HG03378 (cell line): ENCODE measurements at regions not wholly inside any gene's neighbourhood (a gene's known extent, or its start where the extent isn't known, plus 50 kb on each side); places are given as distances from the start of the nearest gene placed in this dataset.

Source experiments
- ATAC-seq: cut with Tn5 transposase; IDR thresholded peaks from one replicate; pipeline ENCODE4 v1.9.1; 2021; ENCODE audit warnings: mild to moderate bottlenecking, moderate library complexity; ENCODE audit not compliant: unreplicated experiment

DNA sequence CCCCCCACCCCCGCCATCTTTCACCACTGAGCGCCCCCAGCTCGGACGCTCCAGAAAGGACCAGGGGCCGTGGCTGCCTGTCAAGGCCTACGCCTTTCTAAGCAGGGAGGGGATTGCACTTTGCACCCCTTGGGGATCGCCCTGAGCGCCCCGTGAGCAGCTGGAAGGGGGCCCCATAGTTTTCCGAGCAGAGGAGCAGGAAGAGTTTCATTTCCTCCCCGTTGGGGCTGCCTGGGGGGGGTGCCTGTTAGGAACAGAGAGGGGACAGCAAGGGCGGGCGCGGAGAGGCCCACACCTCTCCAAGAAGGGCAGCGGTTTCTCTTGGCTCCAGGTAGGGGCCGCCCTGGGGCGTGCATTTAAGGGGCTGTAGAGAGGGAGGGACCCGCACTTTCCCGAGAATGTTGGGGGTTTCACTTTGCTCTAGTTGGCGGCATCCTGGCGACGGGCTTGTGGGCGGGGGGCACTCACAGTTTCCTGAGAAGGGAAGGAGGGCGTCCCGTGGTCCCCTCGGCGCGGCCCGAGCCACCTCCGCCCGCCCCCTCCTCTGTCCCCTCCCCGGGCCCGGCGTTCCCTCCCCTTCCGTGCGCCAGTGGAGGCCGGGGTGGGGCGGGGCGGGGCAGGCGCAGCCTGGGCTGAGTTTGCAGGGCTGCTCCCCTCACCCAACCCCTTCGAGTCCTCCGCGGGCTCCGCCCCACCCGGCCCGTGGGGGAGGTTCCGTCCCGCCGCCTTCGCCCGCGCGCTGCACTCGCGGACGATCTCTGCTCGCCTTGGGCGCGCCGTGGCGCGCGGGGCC is 82.3 kb upstream of the CD99 start:
- peak; percentile 78 for ATAC-seq

DNA sequence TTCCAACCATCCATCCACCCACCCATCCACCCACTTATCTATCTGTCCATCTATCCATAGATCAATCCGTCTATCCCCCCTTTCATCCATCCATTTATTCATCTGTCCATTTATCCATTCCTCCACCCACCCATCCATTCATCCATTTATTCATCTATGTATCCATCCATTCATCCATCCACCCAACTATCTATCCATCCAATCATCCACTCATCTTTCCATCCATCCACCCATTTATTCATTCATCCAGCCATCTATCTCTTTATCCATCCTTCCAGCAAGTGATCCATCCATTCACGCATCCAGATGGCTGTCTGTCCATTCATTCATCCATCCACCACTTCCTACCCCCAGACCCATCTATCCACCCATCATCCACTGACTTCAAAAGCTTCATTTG is 84.0 kb upstream of the CD99 start:
- ATAC-seq, result no peak

DNA sequence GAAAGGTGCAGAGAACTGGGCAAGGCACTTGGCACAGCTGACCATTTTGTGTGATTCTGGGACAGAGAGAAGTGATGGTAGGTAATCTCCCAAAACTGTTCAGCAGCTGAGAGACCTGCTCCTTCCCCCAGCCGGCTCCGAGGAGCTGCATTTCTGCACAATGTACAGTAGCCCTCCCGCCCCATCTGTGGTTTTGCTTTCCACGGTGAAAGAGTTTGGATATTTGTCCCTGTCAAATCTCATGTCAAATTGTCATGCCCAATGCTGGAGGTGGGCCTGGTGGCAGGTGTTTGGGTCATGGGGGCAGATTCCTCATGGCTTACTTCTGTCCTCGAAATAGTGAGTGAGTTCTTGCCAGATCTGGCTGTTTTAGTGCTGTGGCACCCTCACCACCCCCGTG is 90.5 kb upstream of the CD99 start:
- no peak for ATAC-seq

DNA sequence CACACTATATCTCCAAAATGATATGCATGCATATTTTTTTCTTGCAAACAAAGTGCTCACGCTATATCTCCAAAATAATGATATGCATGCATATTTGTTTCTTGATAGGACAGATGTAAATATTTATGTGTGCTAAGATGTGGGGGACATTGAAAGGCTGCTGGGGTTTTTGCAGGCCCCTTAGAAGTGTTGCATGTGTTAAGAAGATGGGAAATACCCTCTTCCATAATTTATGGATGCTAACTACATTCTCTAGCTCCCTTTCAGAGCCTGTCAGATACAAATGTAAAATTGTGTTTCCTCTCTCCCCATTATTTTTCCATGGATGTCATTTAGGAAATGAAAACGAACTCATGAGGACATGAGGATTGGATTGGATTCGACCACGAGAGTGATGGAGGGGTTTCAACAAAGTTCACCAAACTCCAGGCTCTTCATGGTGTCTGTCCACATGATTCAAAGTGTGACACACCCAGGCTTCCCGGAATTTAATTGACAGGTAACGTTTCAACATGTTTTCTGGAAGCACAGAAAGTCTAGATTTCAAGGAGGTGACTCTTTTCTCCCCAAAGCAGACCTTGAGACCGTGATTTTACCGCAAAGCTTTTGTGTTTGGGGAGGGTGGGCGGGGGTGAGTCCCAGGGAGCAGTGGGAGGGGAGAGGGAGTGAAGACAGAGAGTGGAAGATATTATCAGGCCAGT is 94.4 kb upstream of the CD99 start:
- no peak for ATAC-seq

DNA sequence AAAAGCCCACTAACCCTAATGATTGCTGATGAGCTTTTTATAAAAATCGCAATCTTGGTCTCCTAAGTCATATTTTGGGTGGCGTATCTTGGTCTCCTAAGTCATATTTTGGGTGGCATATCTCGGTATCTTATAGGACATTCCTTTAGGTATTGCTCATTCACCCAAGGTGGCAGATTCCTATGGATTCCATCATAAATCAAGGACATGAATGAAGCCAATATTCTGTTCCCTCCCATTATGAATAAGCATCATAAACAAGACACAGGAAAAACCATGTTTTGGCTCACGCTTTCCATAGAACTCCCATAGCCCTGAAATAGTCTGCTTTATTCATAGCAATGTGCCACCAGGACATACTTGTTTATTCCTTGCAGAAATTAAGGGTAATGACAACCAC is 95.0 kb upstream of the CD99 start:
- ATAC-seq, result no peak

DNA sequence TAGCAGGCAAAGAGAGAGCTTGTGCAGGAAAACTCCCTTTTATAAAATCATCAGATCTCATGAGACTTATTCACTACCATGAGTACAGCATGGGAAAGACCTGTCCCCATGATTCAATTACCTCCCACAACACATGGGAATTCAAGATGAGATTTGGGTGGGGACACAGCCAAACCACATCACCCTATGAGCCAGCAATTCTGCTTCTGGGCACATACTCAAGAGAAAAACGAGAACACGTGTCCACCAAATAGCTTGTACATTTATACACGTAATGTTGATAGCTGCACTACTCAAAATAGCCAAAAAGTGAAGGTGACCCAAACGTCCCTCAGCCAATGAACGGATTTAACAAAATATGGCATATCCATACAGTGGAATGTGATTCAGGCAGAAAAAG is 94.5 kb upstream of the DHRSX start:
- no peak for ATAC-seq

DNA sequence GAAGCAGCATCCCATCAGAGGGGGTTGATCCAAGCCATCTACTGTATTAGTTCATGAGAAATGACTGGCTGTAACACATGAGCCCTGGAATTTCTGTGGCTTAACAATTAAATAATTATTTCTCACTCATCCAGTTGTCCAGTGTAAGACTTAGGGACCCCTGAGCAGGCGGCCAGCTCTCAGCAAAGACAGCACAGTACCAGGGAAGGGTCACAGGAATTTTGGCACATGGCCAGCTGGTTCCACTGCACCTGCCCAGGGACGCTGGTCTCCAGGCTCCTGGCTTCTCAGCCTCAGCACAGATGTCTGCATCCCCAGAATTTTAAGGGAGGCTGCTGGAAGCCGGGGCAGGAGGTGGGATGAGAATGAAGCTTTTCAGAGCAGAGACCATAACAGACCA is 93.7 kb upstream of the DHRSX start:
- no peak for ATAC-seq

DNA sequence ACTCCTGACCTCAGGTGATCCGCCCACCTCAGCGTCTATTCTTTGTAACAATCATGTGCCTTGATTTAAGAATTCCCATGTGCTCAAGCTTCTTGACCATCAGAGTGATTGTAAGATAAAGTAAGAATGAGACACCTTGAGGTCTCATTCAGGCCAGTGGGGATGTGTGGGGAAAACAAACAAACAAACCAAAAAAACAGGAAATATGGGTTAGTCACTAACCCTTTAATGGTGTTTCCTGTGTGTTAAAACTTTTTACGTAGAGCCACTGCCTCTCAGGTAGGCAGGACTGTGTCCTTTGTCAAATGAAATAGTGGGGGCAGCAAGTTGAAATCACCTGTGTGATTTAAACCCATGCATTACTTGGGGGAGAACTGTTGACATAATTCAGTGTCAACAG is 91.5 kb upstream of the DHRSX start:
- ATAC-seq, result no peak

DNA sequence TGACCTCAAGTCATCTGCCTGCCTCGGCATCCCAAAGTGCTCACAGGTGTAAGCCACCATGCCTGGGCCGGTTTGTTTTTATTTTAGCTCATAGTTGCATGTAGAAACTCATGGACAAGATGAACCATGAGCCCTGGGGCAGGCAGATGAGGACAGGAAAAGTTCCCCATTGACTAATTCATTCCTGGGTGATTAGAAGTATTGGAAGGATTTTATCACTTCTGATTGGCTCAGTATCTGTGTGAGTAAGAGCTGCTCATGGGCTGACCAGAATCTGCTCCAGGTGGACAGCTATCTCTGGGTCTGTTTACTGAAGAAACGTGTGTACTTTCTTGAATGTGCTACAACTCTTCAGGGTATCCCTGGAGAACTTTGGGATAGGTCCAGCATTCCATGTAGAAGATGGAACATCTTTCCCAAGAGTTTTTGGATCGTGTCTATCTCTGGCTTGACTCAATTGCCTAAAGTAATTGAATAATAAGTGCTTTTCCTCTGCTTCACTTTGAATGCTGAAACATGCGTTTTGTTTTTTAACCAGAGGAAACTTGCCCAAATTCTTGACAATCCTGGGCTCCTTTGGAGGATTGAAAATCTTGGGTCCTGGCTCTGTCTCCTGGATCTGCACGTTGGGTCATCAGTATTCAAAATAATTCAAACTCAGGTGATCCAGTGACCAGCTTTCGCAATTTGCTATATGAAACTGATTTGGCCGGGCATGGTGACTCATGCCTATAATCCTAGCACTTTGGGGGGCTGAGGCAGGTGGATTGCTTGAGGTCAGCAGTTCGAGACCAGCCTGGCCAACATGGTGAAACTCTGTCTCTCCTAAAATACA is 88.6 kb upstream of the DHRSX start:
- ATAC-seq, result no peak

DNA sequence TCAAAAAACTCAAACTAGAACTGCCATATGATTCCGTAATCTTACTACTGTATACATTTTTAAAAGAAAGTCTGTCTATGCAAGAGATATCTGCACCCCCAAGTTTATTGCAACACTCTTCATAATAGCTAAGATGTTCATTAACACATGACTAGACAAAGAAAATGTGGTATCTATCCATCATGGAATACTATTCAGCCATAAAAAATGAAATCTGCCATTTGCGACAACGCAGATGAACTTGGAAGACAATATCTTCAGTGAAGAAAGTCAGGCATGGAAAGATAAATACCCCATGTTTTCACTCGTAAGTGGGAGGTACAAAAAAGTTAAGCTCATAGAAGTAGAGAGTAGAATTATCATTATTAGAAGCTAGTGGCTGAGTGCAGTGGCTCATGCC is 87.3 kb upstream of the DHRSX start:
- ATAC-seq, result no peak

DNA sequence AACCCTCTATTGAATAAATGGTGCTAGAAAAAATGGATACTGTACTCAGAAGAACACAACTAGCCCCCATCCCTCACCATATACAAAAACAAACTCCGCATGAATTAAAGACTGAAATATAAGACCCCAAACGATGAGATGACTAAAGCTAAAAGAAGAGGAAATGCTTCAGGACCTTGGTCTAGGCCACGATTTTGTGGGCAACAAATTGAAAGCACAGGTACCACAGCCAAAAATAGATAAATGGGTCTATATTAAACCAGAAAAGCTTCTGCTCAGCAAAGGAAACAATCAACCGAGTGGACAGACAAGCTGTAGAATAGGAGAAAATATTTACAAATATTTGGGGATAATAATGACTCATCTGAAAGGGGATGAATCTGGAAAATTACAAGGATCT is 86.4 kb upstream of the DHRSX start:
- ATAC-seq, result no peak

DNA sequence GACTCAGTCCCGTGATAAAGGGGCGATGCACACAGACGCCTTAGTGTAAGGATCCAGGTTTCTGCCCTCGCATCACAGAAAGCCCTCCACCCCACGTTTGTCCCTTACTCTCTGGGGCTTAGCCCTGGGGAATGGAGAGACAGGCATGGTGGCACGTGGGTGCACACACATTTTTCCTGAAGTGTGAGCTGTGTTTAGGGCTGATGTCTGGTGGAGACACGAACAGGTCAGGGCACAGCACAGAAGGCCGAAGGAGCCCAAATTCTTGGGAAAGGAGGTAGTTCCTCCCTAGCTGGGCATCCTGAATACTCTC is 84.3 kb upstream of the DHRSX start:
- no peak for ATAC-seq

DNA sequence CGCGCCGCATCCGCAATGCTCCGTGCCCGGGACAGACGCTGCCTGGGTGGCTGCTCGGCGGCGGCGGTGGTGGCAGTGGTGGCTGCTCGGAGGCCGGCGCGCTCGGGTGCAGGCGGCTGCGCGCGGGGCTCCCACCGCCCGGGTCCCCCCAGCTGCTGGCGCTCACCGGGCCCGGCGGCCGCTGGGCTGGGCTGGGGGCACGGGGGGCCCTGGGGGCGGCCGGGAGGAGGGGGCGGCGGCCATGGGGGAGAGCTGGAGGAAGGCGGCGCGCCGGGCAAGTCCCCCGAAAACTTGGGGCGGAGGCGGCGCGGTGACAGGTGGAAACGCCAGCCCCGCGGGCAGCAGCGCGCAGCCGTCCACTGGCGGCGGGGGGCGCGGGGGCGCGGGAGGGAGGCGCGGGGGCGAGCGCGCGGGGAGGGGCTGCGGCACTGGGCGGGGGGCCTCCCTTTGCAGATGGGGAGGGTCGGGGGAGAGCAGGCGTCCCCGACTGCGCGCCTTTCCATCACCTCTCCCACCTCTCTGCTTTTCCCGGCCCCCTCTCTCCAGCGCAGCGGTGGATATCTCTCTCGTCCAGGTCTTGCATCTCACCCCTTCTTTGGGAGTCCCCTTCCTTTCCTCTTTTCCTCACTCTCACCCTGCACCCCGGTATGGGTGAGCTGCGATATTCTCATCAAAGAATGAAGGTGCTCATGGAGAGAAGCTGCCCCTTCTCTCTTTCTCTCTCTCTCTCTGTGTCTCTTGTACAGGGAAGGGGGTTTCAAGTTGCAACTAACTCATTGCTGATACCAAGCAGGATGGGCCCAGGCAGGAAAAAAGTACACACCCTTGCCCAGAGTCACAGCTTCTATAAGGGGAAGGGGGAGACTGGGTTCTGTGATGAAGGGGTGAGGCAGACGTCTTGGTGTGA is 83.7 kb upstream of the DHRSX start:
- no peak for ATAC-seq

DNA sequence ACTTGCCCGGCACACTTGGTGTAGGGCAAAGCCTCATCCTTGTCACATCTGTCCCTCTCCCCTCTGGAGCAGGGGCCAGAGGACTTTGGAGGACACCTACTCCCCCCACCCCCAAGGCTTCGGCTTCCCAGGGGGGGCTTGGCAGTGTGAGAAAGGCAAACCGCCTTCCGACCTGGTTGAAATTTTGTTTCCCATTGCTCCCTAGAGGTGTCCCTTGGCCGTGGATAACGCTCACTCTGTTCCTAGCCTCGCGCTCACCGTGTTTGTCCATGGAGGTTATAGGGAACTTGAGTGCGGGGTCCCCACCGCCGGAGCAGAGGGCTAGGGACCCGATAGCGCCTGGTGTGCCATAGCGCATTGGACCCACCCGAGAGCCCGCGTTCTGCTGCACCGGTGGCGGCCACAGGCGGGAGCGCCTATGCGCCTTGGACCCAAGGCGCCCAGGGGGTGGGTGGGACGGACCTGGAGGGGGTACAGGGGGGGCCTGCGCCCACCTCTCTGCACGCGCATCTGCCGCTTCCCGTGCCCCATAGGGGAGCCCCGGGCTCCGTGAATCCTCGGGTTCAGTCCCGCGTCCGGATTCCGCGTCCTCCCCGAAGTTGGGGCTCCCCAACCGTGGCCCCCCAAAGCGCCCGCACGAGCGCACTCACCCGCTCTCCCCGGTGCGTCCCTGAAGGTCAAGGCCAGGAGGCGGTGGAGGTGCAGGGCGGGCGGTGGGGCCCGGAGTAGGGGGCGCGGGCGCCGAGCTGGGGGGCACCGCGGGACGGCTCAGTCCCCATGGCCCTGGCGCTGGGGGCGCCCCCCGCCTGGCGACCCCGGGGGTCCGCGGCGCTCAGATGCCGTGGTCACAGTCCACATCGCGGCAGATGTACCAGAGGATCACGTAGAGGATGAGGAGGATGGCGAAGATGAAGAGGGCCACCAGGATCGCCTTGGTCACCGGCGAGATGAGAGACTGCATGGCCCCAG is 82.7 kb upstream of the DHRSX start:
- ATAC-seq, result no peak

DNA sequence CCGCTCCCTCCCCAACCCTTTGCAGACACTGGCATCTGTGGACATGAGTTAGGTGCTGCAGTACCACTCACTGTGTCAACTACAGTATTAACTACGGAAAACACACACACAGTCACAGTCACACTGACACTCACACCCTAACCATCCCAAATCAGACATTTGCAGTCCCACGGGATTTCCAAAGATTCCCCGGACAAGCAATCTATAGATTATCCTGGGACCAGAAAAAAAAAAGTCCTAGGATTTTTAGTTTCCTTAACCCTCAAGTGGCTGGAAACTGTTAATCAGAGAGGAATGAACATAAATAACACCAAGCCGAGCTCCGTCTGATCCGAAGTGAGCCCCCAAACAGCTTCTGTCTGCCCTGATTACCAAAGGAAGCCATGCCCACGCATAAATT is 81.9 kb upstream of the DHRSX start:
- ATAC-seq, result no peak

DNA sequence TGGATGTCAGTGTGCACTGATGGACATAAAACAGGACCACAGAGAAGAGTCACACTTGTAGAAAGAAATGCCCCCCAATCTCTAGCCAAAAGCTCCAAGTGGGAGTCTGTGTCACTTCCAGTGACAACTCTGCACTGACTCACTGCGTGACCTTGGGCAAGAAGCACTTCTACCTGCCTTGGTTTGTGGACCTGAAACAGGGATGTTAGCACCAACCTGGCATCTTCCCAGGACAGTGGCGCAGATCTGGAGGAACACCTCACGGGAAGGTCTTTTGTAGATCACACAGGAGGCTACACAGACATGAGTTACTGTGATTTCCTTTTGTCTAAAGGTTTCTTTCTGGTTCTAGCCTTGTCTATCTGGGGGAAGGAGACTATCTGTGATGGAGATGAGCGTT is 80.5 kb upstream of the DHRSX start:
- no peak for ATAC-seq

DNA sequence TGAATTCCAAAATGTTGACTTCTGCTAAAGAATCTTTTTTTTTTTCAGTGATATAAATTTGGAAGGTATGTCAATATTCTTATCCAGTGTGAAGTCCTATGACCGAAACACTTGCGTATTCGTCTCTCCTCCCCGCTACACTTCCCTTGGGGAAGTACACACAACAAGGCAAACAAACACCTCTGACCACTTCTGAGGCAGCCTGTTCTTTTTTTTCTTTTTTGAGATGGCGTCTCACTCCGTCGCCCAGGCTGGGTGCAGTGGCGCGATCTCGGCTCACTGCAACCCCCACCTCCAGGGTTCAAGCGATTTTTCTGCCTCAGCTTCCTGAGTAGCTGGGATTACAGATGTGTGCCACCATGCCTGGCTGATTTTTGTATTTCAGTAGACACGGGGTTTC is 78.1 kb upstream of the DHRSX start:
- no peak for ATAC-seq

DNA sequence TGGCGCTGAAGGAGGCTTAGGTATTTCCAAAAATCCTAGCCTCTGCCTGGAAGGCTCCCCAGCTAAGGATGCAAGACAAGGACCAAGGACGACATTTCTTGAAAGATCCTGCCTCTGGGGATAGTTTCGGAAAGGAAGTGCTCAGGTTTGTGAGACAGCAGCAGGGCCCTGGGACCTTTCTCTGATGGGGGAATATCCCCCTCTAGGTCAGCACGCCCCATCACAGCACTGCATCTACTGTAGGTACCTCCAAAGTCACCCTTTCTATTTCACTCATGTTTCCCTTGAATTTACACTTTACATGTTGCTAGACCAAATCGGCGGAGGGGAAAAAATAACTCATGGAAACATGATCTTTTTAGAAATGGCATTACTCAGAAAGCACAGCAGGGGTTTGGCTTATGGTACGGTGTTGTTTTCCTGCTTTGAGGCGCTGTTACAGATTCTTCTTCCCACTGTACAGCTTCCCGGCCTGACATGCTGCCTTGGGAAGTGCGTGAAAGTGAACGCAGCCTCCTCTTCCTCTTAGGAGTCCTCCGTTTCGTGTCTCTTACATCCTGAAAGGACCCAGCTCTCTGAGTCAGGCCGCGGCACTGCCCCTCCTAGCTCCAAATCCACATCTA is 77.2 kb upstream of the DHRSX start:
- ATAC-seq, result no peak

DNA sequence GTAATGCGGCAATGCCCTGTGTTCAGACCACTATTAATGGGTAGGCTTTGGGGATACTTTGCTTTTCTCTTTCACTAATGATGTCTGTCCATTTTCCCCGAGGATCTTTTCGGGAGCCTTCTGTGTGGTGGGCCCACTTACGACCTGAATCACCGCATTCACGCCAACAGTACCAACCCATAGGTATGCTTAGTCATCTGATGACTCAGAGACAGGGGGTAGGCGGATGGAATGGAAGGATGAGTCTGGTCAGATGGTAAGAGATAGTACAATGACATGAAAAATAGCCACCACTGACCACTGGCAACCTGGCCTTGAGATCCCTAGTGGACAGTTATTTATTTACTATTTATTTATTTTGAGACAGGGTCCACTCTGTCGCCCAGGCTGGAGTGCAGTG is 76.0 kb upstream of the DHRSX start:
- ATAC-seq, result no peak
